EL (cell line): ENCODE measurements at regions not wholly inside any gene's neighbourhood (a gene's known extent, or its start where the extent isn't known, plus 50 kb on each side); places are given as distances from the start of the nearest gene placed in this dataset.
A peak's percentile ranks its signal among the peaks of the same experiment; 100 is the strongest.

Experiments used
- DNase-seq: peaks from one replicate; pipeline ENCODE4 v3.0.0-alpha.2; 2016

DNA sequence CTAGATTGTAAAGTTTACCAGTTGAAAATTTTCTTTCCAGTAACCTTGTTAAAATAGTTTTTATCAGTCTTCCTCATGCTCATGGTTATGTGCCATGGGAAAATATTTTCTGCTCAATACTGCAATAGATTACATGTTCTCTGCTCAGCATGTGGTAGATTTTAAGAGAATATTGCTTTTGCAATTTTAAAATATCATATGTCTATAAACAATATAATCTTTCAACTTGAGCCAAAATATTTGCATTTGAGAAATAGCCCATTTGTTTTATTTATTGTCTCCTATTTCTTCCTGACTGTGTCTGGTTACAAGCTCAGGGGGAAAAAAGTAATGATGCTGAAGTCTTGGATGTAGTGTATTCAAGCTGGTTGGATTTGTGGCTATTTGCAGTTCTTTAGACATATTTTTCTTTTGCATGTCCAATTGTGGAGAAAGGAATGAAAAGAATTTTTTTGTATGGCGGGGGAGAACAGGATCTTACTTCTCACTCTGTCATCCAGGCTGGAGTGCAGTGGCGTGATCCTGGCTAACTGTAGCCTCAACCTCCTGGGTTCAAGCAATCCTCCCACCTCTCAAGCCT, 342.6 kb upstream of the NAV3 start:
- DNase-seq = peak; percentile 6

DNA sequence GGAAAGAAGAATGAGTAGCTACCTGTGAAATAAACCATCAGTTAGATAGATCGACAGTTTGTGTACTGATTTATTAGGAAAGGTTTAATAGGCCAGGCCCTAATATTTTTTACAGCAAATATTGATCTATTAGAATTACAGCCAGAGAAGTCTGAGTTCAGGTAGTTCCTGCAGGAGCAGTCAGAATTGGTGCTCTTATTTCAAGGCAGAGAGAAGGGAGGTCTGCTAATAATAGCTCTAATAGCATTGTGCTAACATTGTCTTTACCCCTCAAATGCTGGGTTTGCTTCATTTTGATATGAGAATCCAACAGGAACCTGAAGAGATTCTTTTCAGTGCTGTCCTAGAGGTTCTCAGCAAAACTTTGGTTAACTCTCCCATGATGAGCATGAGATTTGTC, 343.8 kb upstream of the NAV3 start:
- no peak for DNase-seq

DNA sequence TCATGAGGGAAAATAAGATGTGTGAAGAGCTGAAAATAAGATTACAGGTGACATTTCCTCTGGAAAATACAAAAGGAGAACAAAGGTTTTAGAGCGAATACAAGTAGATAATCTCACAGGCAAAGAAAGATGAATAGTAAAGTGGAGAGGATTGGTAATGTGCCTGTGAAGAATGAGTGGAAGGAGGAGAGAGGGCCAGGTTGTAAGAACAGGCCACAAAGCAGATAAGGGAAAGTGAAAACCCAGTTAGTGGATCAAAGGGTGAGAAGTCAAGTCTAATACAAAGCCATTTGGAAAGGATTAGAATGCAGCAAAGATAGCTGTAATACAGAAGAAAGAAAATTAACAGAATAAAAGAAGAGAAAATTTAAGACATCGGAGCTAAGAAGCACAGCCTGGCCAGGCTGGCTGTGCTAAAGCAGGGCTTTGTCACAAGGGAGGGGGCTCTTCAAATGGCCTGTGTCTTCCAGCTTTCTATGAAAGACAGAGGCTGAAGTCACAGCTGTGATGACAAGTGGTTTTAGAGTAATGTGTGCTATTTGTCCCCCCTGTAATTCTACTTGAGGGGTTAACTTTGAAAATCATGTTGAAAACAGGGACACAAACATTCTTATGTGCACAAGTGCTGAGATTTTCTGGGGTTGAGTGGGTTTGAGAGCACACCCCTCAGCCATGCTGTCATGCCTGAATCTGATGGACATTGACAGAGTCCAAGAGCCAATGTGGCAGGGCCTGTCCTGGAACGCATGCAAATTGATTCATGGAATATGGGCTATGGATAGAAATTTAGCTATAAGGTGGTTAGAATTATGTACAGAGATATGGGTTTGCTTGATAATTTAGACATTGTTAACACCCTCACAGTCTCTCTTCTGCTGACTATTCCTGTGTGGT, 344.5 kb upstream of the NAV3 start:
- DNase-seq = no peak

DNA sequence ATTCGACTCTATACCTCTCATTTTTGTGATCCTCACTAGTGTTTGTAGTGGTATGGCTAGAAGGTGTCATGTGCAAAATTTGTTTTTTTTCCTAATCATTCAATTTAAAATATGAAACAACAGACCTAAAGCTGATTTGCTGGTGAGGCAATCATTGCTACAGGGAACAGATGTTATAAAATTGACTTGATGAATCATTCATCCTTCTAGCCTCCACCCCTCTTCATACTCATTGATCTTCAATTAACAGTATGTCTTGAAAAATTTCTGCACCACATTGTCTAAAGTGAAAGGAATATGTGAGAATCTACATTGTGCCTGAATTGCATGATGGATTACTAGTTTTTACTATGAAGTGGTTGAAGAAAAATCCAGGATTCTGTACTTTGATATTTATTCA, 349.0 kb upstream of the NAV3 start:
- DNase-seq = no peak

DNA sequence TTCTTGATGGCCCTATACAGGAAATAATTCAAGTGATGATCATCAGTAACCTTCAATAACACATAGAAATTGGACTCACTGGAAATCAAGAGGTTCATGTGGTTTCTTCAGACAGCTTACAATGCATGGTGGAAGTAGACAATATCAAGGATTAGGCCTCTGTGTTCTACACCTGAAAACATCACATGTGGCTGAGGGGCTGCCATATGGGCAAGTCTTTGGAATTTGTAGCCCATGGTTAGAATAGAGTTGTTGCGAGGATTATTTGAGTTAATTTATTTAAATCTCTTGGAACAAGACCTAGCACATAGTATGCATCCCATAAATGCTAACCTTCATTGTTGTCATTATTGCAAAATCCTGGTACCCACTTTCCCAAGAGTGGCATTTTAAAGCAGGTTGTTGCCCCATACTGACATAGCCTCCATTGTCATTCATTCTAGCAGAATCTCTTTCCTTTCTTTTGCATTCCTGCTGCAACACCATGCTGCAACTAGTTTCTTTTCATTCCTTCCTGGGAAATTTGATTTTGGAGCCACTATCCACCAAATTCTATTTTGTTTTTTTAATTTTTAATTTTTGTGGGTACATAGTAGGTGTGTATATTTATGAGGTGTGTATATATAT, 352.7 kb upstream of the NAV3 start:
- no peak for DNase-seq

DNA sequence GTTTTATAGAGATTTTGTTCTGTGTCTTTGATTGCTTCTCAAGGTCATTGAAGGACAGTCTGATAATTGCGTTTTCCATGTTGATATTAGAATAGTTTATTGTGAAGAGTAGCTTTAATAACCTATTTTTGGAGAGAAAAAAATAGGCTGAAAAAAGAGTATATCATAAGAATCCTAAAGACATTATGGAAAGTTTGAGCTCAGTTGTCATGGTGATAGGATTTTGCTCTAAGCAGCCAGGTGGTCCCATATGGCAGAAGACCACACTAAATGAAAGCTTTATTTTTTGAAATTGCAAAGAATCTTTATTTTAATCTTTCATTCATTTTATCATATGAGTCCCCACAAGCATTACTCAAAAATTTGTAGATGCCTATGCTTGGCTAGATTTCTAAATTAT, 358.9 kb upstream of the NAV3 start:
- DNase-seq = no peak

DNA sequence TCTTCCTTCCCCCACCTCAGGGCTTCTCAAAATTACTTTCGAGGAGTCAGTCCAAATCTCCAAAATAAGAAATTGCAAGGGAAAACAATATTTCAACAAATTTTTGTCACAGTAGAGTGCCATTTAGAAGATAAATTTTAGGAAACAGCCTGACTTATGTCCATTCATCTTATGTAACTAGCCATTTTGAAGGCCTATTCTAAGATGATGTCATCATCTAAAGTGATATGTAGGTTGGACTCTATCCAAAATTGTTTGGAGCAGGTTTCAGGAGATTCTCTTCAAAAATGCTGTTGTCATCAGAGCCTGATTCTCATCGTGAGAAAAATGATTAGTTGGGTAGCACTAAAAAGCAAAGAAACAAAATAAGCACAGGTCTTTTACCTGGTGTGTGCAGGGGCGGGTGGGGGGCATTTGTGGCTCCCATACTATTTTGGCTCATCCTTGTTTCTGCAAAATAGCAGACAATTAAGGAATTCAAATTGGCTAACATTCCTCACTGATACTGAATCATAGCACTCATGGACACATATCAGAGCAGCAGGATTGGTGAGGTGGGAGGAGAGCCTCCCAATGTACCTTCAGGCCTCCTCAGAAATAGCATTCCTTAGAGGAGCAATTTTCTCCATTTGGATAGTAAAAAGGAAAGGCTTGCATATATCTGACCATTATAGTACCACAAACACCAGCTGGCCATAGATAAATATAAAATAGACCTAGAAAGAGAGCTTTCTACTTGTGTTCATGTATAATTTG, 360.9 kb upstream of the NAV3 start:
- DNase-seq = no peak

DNA sequence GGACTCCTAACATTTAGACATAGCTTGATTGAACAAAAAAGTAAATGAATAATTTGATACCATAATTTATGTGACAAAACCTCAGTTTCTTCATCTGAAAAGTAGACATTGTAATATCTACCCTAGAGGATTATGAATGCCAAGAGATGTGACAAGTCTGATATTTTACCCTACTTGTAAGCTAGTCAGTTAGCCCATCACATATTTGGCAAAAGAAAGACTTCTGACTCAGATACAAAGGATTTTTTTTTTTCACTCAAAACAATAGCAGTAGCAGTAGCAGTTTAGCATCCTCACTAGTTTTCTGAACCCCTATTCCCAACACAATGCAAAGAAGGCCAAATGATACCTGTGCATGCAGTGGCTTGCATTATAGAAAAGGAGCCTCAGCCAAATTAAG, 377.3 kb upstream of the E2F7 start:
- no peak for DNase-seq

DNA sequence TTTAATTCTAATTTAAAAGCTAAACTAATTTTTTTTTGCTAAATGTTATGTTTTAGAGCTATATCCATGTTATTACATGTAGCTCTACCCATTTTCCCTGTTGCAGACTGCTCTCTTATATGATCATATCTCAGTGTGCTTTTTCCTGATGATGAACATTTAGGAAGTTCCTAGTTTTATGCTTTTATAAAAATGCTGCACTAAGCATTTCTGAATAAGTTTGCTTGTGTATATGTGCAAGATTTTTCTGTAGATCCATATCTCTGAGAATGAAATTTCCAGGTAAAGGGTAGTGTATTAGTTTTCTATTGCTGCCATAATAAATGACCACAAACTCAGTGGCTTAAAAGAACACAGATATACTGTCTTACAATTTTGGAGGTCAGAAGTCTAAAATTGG, 374.4 kb upstream of the E2F7 start:
- no peak for DNase-seq

DNA sequence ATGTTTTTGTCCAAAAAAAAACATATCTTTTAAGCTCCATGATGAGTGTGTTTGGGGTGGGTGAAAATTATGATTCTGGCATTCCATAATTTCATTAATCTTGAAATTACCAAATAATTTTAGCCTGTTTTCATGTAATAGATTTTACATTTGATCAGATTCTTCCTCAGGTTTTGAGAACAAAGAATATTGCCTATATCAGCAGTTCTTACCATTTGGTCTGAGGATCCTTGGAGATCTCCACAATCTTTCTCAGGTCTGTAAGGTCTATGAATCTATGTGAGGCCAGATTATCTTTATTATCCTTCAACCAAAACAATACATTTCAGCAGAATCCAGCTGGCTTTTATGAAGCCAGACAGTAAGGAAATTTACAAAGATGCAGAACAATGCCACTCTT, 373.3 kb upstream of the E2F7 start:
- DNase-seq = no peak

DNA sequence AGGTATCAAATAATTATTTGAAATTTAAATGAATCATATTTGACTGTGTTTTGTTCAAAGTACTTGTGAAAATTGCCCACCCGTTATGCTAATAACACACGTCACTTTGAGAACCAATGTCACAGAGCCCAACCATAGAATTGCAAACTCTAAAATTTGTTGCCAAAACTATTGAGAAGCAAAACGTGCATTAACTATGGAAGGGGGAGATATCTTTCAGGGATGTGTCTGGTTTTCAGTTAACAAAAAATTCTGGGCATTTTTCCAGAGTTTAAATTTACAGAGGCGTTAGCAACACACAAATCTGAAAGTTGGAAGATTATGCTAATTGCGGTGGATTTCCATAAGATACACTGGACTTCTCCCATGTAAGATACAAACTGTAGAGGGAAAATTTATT, 371.8 kb upstream of the E2F7 start:
- no peak for DNase-seq

DNA sequence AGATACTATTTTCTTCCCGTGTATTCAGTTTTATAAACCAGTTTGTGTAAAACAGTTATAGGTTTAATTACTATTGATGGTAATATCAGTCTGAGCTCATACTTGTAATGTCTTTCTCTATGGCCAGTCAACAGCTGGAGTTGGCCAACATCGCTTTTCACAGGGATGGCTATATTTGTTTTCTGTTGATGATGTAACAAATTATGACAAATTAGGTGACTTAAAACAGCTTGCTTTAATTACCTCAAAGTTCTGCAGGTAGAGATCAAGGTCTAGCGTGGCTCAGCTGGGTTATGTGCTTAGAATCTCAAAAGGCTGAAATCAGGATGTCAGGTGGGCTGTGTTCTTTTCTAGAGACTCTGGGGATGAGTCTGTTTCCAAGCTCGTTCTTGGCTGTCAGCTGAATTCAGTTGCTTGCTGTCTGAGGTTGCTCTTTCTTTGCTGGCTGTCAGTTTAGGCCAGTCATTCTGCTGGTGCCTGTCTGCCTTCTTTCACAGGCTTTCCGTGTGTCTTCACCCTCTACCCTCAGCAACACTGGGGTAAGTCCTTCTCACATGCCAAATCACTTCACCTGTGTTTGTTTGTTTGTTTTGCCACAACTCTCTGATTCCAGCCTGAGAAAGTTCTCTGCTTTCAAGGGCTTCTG, 370.2 kb upstream of the E2F7 start:
- no peak for DNase-seq

DNA sequence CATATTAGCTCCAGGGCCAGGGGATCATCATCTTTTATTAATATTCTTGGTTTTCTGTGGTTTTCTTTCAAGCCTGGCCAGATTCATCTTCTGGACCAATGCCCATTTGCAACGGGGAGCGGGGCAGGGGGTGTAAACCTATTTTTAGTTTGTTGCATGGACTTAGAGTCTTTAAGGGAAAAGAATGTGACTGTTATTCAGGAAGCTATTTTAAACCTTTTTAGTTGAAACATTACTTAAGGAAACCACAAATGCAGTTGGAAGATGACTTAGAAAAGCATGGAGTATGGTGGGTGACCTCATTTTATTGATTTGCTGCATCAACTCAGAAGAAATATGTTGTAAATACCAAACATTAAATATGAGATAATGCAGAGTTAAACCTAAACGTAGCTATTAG, 368.4 kb upstream of the E2F7 start:
- peak; percentile 2 for DNase-seq

DNA sequence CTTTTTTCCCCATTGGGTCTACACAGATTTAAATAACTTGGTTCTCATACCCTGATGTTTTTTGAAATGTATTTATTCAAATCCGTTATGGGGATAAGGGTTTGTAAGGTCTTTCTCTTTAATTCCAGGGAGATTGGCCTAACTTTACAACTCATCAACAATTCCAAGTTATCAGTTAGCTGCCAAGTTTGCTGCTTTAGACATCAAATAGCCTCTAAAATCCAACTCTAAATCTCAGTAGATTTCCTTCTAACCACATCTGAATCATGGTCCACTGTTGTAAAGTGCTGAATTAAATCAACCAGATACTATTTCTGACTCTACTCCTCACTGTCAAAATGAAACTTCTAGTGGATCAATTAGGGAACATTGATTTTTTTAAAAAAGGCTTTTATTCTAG, 364.1 kb upstream of the E2F7 start:
- DNase-seq = no peak

DNA sequence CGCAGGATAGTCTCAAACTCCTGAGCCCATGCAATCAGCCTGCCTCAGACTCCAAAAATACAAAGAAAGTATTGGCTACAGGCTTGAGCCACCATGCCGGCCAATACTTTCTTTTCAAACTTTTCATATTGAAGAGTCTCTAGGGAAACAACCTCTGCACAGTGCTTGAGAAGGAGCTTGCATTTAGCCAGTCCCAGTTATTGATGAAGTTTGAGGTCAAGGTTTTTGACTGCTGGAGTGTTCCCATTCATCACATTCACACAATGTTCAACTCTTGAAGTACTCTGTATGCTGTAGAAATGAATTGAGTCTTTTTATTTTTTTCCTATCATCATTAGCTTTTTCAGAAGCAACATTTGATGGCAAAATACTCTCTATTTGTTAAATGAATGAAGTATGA, 355.8 kb upstream of the E2F7 start:
- DNase-seq = no peak

DNA sequence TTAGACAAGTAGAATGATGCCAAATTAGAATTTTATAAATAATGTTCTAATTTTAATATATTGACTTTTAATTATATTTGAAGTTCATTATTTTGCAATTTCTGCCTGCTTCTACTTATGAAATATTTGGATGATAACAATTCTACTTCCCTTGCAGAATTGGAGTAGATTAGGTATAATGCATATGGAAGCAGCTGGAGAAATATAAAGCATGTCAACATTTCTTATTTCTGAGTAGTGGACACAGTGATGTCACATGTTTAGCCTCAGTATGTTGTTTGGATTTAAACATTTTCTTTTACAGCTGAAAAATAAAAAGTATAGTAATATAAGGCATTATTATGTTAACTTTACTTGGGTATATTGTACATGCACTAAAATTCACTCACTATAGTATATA, 344.2 kb upstream of the E2F7 start:
- no peak for DNase-seq

DNA sequence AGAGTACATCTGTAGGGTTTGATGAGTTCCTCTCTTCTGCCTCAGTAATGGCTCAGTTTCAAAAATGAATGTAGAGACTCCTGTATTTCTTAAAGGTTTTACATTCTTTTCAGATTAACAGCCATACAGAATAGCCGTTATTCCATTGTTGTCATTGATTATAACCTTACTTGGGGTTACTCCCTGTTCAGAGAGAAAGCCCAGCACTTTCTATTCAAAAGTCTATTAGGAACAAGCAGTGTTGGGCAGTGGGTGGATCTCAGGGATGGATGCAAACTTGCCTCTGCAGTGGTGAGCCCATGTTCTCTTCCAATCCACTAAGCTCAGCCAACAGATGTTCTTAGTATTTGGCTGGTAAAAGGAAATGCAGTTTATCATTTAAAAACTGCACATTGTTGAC, 342.6 kb upstream of the E2F7 start:
- no peak for DNase-seq

DNA sequence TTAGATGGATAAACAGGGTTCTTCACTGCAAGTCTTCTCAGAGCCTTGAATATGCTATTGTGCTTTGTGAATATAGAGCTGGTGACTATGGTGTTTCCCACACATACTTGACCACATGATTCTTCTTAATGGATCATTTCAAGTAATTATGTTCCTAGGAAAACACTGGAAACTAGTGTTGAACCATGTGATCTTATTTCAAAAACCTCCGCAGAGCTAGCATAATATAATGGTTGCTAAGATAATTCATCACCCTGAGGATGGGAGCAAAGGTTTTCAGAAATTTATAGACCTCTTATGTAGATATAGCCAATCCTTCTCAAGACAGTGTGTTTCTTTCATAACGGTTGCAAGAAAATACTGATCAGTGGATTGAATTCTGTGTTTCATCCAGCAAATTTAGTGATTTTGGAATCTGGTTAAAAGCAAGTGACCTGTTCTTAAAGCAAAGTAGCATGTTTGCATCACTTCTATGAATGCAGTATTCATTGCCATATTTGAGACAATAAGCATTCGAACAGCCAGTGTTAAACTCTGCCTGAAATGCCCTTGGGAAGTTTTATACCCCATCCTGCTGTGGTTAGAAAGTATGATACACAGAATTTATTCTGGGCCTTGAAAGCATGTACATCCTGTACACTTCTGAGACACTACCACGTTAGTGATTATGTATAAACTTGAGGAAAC, 341.0 kb upstream of the E2F7 start:
- DNase-seq = no peak

DNA sequence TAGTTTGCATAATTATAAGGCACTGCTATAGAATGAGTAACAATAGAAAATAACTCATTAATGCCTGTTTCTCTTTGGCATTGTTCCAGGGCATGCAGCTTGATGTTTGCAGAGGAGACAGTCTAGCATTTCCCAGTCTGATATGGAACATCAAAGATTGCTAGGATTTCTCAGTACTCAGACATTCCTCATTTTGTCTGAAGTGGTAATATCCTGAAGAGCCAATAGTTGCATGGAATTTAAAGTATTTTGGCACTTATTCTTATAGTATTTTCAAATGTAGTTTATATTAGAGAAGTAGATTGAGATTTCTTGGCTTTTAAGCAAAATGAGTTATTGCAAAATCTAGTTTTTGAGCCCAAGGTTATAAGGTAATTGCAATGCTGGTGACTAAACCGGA, 337.3 kb upstream of the E2F7 start:
- peak; percentile 0 for DNase-seq

DNA sequence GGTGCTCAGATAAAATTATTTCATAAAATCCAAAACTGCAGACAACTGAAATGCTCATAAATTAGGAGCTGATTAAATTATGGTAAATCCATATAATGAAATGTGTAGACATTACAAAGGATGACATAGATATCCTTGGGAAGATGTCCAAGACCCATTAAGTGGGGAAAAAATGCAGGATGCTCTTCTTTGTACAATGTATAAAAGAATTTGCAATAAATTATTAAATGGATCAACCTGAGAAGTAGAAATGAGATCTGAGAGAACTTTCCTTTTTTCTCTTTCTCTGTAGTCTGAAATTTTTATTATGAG, 336.4 kb upstream of the E2F7 start:
- DNase-seq = no peak

DNA sequence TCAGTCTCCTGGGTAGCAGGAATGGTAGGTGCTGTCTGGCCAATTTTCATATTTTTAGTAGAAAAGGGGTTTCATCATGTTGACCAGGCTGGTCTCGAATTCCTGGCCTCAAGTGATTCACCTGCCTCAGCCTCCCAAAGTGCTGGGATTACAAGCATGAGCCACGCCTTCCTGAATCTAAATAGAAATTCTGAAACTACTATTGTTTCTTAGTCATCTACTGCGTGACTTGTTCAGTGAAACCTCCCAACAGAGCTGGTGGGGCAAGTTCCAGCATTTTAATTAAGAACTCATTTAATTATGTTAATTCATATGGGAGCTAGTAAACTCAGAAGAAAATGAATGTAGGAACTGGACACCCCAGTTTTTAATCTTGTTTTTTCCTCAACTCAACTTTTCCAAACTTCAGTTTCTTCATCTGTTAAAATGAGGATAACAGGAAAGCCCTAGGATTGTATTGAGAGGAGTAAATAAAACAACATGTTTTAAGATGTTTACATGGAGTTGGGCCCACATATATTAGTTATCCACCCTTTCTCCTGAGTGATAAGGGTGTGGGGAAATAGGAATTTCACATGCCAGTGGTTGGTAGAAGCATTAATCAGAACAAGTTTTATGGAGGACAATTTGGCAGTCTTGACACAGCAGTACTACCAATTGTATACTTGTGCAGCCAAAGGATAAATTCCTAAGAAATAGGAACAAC, 335.8 kb upstream of the E2F7 start:
- no peak for DNase-seq

DNA sequence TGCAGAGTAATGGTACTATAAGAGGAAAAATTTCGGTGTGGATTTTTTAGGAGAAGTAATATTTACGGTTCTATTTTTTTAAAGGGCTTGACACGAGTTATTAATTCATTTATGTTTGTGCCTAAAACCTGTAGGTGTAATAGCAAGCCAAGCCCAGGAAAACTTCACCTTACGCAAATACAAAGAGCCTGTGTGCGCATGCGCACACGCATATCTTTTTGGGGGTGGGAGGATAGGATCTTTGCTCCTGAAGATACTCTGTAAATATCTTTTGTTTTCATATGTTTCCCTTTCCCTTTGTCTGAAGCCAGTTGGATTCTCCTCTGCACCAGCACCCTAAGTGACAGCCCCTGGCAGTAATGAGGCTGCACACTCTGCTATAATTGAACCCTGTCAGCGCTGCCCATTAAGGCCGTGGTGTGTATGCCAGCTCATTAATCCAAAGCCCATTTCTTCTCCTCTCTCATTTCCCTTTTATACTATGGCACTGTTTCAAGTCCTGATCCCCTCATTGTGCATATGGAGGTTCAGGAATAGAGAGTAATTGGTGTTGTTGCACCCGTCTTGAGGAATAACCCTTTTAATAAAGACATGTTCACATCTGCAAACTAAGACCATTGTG, 327.2 kb upstream of the E2F7 start:
- no peak for DNase-seq
